ENCODE measurements at regions not wholly inside any gene's neighbourhood (a gene's known extent, or its start where the extent isn't known, plus 50 kb on each side); places are given as distances from the start of the nearest gene placed in this dataset.

- peak overlapping the region in 1 of 2 donors; percentile 15 for H3K27ac ChIP-seq
- no peak overlapping the region for H3K4me3 ChIP-seq
- no peaks in the 10 kb centered on the region for H3K27me3 ChIP-seq
- H3K9me3 ChIP-seq, result no peaks in the 10 kb centered on the region
- H3K4me1 ChIP-seq, result no peaks in the 10 kb centered on the region
- H3K36me3 ChIP-seq, result no peaks in the 10 kb centered on the region
- intact Hi-C loops (cut with DNase I; ENCODE audit: low total_unique reads), result no loop called here
- no peak for TF ChIP-seq POLR2A (IDR thresholded peaks at IDR 0.05)
- TF ChIP-seq POLR2AphosphoS5 (IDR thresholded peaks at IDR 0.05), result no peak
- TF ChIP-seq CTCF (IDR thresholded peaks at IDR 0.05), result no peak
- DNase-seq (ENCODE audit: low spot score in 2 of 2), result no peak
These were observed 97.6 kb upstream of the ZNF217 start for GRCh38 chr20:53691060-53691810.

DNA sequence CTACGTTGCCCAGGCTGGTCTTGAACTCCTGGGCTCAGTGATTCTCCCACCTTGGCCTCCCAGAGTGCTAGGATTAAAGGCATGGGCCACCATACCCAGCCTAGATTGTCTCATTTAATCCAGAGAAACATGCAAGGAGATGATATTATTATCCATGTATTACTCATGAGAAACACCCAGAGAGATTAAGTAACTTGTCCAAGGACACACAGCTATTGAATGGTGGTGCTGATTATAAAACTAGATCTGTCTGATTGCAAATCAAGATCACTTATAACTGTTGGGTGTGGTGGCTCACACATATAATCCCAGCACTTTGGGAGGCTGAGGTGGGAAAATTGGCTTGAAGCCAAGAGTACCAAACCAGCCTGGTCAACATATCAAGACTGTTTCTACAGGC is 94.4 kb upstream of the ZNF217 start:
- no peak overlapping the region for H3K4me3 ChIP-seq
- no peak overlapping the region for H3K27ac ChIP-seq

GRCh38 chr20:53685070-53685595 is 91.5 kb upstream of the ZNF217 start:
- Histone ChIP-seq H3K4me1 (no peaks in the 10 kb centered on the region), H3K9me3 (no peaks in the 10 kb centered on the region), H3K36me3 (no peaks in the 10 kb centered on the region), H3K27me3 (no peaks in the 10 kb centered on the region), H3K4me3 (no peak overlapping the region), H3K27ac (no peak overlapping the region)
- DNase-seq (ENCODE audit: low spot score in 2 of 2), result no peak
- intact Hi-C loops (cut with DNase I; ENCODE audit: low total_unique reads), result no loop called here
- TF ChIP-seq POLR2A (IDR thresholded peaks at IDR 0.05) (no peak), POLR2AphosphoS5 (IDR thresholded peaks at IDR 0.05) (no peak), CTCF (IDR thresholded peaks at IDR 0.05) (no peak)

More for the DNA sequence above, 94.4 kb upstream of the ZNF217 start:
- Histone ChIP-seq H3K27me3 (no peaks in the 10 kb centered on the region), H3K9me3 (no peaks in the 10 kb centered on the region), H3K4me1 (no peaks in the 10 kb centered on the region), H3K36me3 (no peaks in the 10 kb centered on the region)
- intact Hi-C loops (cut with DNase I; ENCODE audit: low total_unique reads), result no loop called here
- no peak for DNase-seq (ENCODE audit: low spot score in 2 of 2)
- TF ChIP-seq POLR2AphosphoS5 (IDR thresholded peaks at IDR 0.05) (no peak), POLR2A (IDR thresholded peaks at IDR 0.05) (no peak), CTCF (IDR thresholded peaks at IDR 0.05) (no peak)

DNA sequence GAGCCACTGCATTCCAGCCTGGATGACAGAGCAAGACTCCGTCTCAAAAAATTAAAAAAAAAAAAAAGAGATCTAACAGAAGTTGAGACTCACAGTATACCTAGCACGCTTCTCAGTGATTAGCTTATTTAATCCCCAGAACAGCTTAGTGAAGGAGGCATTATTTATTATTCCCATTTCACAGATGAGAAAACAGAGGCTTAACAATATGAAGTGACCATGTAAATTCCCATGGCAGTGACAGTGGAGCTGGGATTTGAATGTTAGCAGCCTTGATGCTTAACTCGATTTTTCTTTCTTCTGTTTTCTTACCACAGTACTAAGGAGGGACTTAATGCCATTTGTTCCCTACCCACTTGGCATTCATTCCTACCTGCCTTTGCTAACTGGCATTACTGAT is 89.9 kb upstream of the ZNF217 start:
- no peaks in the 10 kb centered on the region for H3K9me3 ChIP-seq
- TF ChIP-seq POLR2AphosphoS5 (IDR thresholded peaks at IDR 0.05), result no peak
- H3K27me3 ChIP-seq, result no peaks in the 10 kb centered on the region
- intact Hi-C loops (cut with DNase I; ENCODE audit: low total_unique reads), result loop anchor here (5.0 kb wide), 1 partner anchor 1576 kb away; no protein-coding TSS in a partner anchor
- H3K36me3 ChIP-seq, result no peaks in the 10 kb centered on the region
- H3K4me3 ChIP-seq, result no peak overlapping the region
- H3K4me1 ChIP-seq, result no peaks in the 10 kb centered on the region
- no peak for DNase-seq (ENCODE audit: low spot score in 2 of 2)
- no peak overlapping the region for H3K27ac ChIP-seq

DNA sequence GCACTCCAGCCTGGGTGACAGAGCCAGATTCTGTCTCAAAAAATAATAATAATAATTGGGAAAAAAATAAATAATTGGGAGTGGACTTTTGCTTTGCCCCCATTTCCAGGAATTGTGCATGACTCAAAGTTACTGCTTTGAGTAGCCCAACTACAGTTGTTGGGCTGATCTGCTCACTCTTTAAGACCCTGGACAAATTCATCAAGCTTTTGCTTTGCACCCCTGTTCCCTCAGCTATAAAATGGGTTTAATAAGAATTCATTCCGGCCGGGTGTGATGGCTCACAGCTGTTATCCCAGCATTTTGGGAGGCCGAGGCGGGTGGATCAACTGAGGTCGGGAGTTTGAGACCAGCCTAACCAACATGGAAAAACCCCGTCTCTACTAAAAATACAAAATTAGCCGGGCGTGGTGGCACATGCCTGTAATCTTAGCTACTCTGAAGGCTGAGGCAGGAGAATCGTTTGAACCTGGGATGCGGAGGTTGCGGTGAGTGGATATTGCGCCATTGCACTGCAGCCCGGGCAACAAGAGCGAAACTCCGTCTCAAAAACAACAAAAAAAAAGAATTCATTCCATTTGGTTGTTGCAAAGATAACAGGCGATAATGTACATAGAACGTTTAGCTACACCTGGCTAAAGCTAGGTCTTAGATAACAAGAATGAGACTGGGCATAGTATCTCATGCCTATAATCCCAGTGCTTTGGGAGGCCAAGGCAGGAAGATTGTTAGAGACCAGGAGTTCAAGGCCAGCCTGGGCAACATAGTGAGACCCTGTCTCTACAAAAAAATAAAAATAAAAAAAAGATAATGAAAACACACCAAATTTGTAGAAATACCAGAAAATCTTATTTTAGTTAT is 87.9 kb upstream of the ZNF217 start:
- Histone ChIP-seq H3K9me3 (no peaks in the 10 kb centered on the region), H3K36me3 (no peaks in the 10 kb centered on the region), H3K27me3 (no peaks in the 10 kb centered on the region), H3K4me3 (no peak overlapping the region), H3K4me1 (no peaks in the 10 kb centered on the region), H3K27ac (no peak overlapping the region)
- no peak for DNase-seq (ENCODE audit: low spot score in 2 of 2)
- intact Hi-C loops (cut with DNase I; ENCODE audit: low total_unique reads), result loop anchor here (5.0 kb wide), 1 partner anchor 1574 kb away; no protein-coding TSS in a partner anchor
- TF ChIP-seq CTCF (IDR thresholded peaks at IDR 0.05), result no peak
- TF ChIP-seq POLR2A (IDR thresholded peaks at IDR 0.05), result no peak
- no peak for TF ChIP-seq POLR2AphosphoS5 (IDR thresholded peaks at IDR 0.05)

All from breast epithelium (tissue), 4 donors.